BLaER1 (cell line): ENCODE measurements at regions not wholly inside any gene's neighbourhood (a gene's known extent, or its start where the extent isn't known, plus 50 kb on each side); places are given as distances from the start of the nearest gene placed in this dataset.

Experiments used
- H3K27ac ChIP-seq: shearing (Covaris generic); formaldehyde crosslinking; 2 replicates; pipeline ENCODE4 v1.8.1; 2022
- H3K27me3 ChIP-seq: shearing (Covaris generic); formaldehyde crosslinking; 2 replicates; pipeline ENCODE4 v1.8.1; 2022
- H3K36me3 ChIP-seq: shearing (Covaris generic); formaldehyde crosslinking; 2 replicates; pipeline ENCODE4 v1.8.1; 2022
- H3K4me1 ChIP-seq: shearing (Covaris generic); formaldehyde crosslinking; 2 replicates; pipeline ENCODE4 v1.8.1; 2022
- H3K4me2 ChIP-seq: shearing (Covaris generic); formaldehyde crosslinking; 2 replicates; pipeline ENCODE4 v1.8.1; 2022
- H3K4me3 ChIP-seq: shearing (Covaris generic); formaldehyde crosslinking; 2 replicates; pipeline ENCODE4 v1.8.1; 2022
- H3K9ac ChIP-seq: shearing (Covaris generic); formaldehyde crosslinking; 2 replicates; pipeline ENCODE4 v1.8.1; 2022
- H3K9me3 ChIP-seq: shearing (Covaris generic); formaldehyde crosslinking; 2 replicates; pipeline ENCODE4 v1.8.1; 2022
- H4K20me1 ChIP-seq: shearing (Covaris generic); formaldehyde crosslinking; 2 replicates; pipeline ENCODE4 v1.8.1; 2022
- Cebpa-rat ChIP-seq: shearing (Covaris generic); IDR thresholded peaks from 2 replicates; pipeline ENCODE4 v1.8.1; 2022

- Histone ChIP-seq H3K4me3 (no peak overlapping the region), H3K4me1 (peaks cover 13% of the 10 kb centered on the region), H3K27ac (no peak overlapping the region), H3K27me3 (no peaks in the 10 kb centered on the region), H3K36me3 (no peaks in the 10 kb centered on the region), H3K4me2 (0 out of 2 replicates have a peak overlapping the region, but pooled peaks have one; percentile 1), H4K20me1 (no peaks in the 10 kb centered on the region), H3K9me3 (no peaks in the 10 kb centered on the region; the same call in 1 of the 2 replicates), H3K9ac (no peak overlapping the region)
- TF ChIP-seq Cebpa-rat, result no peak
These were observed 329.4 kb upstream of the ZNF32 start for GRCh38 chr10:43978091-43978490.

- TF ChIP-seq Cebpa-rat, result no peak
- no peak overlapping the region for H3K4me3 ChIP-seq
These were observed 327.6 kb upstream of the ZNF32 start for GRCh38 chr10:43976292-43976691.

DNA sequence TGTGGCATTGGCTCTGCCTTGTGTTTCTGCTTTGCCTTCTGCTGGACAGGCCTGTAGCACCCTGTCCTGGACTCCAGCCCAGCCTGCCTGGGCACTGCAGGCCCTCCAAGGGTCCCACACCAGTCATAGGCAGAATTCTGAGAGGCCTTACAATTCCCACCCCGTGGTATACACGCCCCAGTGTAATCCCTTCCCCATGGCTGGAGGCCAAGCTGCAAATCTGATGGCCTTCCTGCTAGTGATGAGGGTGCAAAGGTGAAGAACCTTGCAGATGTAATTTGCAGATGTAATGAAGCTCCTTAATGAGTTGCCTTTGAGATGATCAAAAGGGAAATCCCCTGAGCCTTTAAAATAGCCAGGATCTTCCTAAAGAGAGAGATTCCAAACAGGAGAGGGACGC, 325.1 kb upstream of the ZNF32 start:
- no peak for TF ChIP-seq Cebpa-rat
- no peak overlapping the region for H3K9ac ChIP-seq
- no peak overlapping the region for H3K4me2 ChIP-seq
- H4K20me1 ChIP-seq, result no peaks in the 10 kb centered on the region
- H3K27me3 ChIP-seq, result 0 out of 2 replicates have a peak, but pooled peaks cover 2% of the 10 kb centered on the region
- no peak overlapping the region for H3K4me3 ChIP-seq
- H3K9me3 ChIP-seq, result no peaks in the 10 kb centered on the region; the same call in 1 of the 2 replicates
- no peak overlapping the region for H3K27ac ChIP-seq
- peaks cover 8% of the 10 kb centered on the region for H3K4me1 ChIP-seq
- no peaks in the 10 kb centered on the region for H3K36me3 ChIP-seq

More at GRCh38 chr10:43976292-43976691, 327.6 kb upstream of the ZNF32 start:
- H3K36me3 ChIP-seq, result no peaks in the 10 kb centered on the region
- H3K27ac ChIP-seq, result no peak overlapping the region
- no peak overlapping the region for H3K9ac ChIP-seq
- H3K9me3 ChIP-seq, result no peaks in the 10 kb centered on the region; the same call in 1 of the 2 replicates
- H4K20me1 ChIP-seq, result no peaks in the 10 kb centered on the region
- no peaks in the 10 kb centered on the region for H3K27me3 ChIP-seq
- H3K4me1 ChIP-seq, result peaks cover 13% of the 10 kb centered on the region
- no peak overlapping the region for H3K4me2 ChIP-seq

- no peak overlapping the region for H3K27ac ChIP-seq
- peaks cover 6% of the 10 kb centered on the region for H3K27me3 ChIP-seq
- H3K9ac ChIP-seq, result no peak overlapping the region
These were observed 324.4 kb upstream of the ZNF32 start for GRCh38 chr10:43972976-43973647.

GRCh38 chr10:43971981-43972380, 323.3 kb upstream of the ZNF32 start:
- peaks cover 5% of the 10 kb centered on the region; the same call in 1 of the 2 replicates for H4K20me1 ChIP-seq
- no peak overlapping the region for H3K4me2 ChIP-seq
- no peak for TF ChIP-seq Cebpa-rat
- H3K9me3 ChIP-seq, result no peaks in the 10 kb centered on the region; the same call in 1 of the 2 replicates
- no peak overlapping the region for H3K4me3 ChIP-seq
- H3K4me1 ChIP-seq, result no peaks in the 10 kb centered on the region
- H3K27ac ChIP-seq, result no peak overlapping the region
- no peaks in the 10 kb centered on the region for H3K36me3 ChIP-seq
- peaks cover 13% of the 10 kb centered on the region for H3K27me3 ChIP-seq
- H3K9ac ChIP-seq, result no peak overlapping the region

More at GRCh38 chr10:43972976-43973647, 324.4 kb upstream of the ZNF32 start:
- H3K4me3 ChIP-seq, result no peak overlapping the region
- TF ChIP-seq Cebpa-rat, result no peak
- no peaks in the 10 kb centered on the region; the same call in 1 of the 2 replicates for H3K9me3 ChIP-seq
- no peak overlapping the region for H3K4me2 ChIP-seq
- peaks cover 5% of the 10 kb centered on the region for H3K4me1 ChIP-seq
- H3K36me3 ChIP-seq, result no peaks in the 10 kb centered on the region
- H4K20me1 ChIP-seq, result peaks cover 1% of the 10 kb centered on the region; the same call in 1 of the 2 replicates

DNA sequence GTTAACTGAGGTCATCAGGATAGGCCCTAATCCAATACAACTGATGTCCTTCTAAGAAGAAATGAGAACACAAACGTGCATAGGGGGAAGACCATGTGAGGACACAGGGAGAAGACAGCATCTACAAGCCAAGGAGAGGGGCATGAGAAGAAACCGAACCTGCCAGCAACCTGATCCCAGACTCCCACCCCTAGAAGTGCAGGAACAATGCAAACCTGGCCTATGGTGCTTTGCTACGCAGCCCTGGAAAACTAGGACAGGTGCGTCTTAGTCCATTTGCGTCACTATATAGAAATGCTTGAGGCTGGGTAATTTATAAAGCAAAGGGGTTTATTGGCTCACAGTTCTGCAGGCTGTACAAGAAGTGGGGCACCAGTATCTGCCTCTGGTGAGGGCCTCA, 322.6 kb upstream of the ZNF32 start:
- H3K4me3 ChIP-seq, result no peak overlapping the region
- H4K20me1 ChIP-seq, result peaks cover 5% of the 10 kb centered on the region; the same call in 1 of the 2 replicates
- H3K4me1 ChIP-seq, result peaks cover 3% of the 10 kb centered on the region
- H3K27ac ChIP-seq, result no peak overlapping the region
- H3K9ac ChIP-seq, result no peak overlapping the region
- H3K36me3 ChIP-seq, result no peaks in the 10 kb centered on the region
- H3K9me3 ChIP-seq, result no peaks in the 10 kb centered on the region; the same call in 1 of the 2 replicates
- no peak overlapping the region for H3K4me2 ChIP-seq
- no peak for TF ChIP-seq Cebpa-rat
- peaks cover 19% of the 10 kb centered on the region for H3K27me3 ChIP-seq

- TF ChIP-seq Cebpa-rat, result no peak
- Histone ChIP-seq H4K20me1 (peaks cover 5% of the 10 kb centered on the region; the same call in 1 of the 2 replicates), H3K27ac (no peak overlapping the region), H3K4me1 (peaks cover 9% of the 10 kb centered on the region), H3K27me3 (peaks cover 19% of the 10 kb centered on the region), H3K9ac (no peak overlapping the region), H3K4me3 (no peak overlapping the region), H3K36me3 (no peaks in the 10 kb centered on the region), H3K4me2 (no peak overlapping the region), H3K9me3 (no peaks in the 10 kb centered on the region; the same call in 1 of the 2 replicates)
These were observed 322.0 kb upstream of the ZNF32 start for GRCh38 chr10:43970717-43971116.

DNA sequence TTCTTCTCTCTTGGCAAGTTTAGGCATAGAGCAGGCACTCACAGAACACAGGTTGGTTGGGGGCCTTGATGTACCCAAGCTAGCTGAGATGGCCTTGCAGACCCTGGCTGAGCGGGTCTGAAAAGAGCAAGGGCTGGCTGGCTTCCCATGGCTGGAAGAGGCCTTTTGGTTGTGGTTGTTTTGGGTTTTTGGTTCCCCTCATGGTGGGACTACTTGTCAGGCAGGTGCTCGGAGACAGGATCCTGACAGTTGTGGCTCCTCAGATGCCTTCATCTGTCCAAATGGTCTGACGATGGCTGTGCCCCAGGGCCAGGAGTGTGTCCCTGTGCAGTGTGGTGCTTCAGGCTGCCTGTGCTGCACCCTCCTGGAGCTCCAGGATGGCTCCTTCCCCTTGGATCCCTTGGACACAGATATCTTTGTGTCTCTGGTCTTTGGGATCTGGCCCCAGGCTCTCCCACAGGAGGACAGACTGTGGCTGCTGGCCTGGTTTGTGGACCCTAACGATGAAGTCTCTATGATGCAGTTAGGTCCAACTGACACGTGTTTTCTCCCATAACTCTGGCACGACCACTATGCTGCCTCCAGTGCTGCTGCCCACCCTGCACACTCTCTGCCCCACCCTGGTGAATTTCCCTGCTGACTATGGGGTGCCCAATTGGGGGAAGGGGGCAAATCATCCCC, 321.5 kb upstream of the ZNF32 start:
- no peak overlapping the region for H3K4me2 ChIP-seq
- H3K4me3 ChIP-seq, result no peak overlapping the region
- peaks cover 5% of the 10 kb centered on the region; the same call in 1 of the 2 replicates for H4K20me1 ChIP-seq
- H3K36me3 ChIP-seq, result no peaks in the 10 kb centered on the region
- no peak for TF ChIP-seq Cebpa-rat
- H3K9ac ChIP-seq, result no peak overlapping the region
- H3K4me1 ChIP-seq, result peaks cover 14% of the 10 kb centered on the region
- no peaks in the 10 kb centered on the region; the same call in 1 of the 2 replicates for H3K9me3 ChIP-seq
- peaks cover 19% of the 10 kb centered on the region for H3K27me3 ChIP-seq
- no peak overlapping the region for H3K27ac ChIP-seq

DNA sequence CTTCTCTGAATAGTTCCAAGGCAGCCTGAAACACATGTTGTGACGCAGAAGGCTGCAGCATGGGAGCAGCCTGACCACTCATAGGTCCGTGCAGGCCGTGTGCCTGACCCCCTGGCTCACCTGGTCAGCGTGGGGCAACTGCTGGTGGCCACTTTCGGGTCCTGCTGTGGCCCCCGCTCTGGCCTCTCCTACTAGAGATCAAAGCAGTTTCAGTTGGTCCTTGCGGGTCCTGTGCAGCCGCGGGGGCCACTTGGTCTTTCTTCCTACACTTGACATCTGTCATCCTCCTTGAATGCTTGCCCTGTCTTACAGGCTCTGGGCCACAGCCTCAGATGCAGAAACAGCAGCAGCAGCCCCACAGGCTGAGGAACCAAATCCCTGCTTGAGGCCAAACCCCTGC, 320.8 kb upstream of the ZNF32 start:
- no peak overlapping the region for H3K4me2 ChIP-seq
- no peaks in the 10 kb centered on the region for H3K36me3 ChIP-seq
- no peak overlapping the region for H3K4me3 ChIP-seq
- TF ChIP-seq Cebpa-rat, result no peak
- no peak overlapping the region for H3K9ac ChIP-seq
- peaks cover 5% of the 10 kb centered on the region; the same call in 1 of the 2 replicates for H4K20me1 ChIP-seq
- peaks cover 19% of the 10 kb centered on the region for H3K27me3 ChIP-seq
- H3K9me3 ChIP-seq, result no peaks in the 10 kb centered on the region; the same call in 1 of the 2 replicates
- peaks cover 21% of the 10 kb centered on the region for H3K4me1 ChIP-seq
- H3K27ac ChIP-seq, result no peak overlapping the region

GRCh38 chr10:43968961-43969360, 320.3 kb upstream of the ZNF32 start:
- Histone ChIP-seq H3K4me3 (no peak overlapping the region), H3K9me3 (no peaks in the 10 kb centered on the region), H3K4me2 (no peak overlapping the region), H3K4me1 (peaks cover 26% of the 10 kb centered on the region), H3K36me3 (no peaks in the 10 kb centered on the region), H3K27me3 (peaks cover 22% of the 10 kb centered on the region), H4K20me1 (peaks cover 5% of the 10 kb centered on the region; the same call in 1 of the 2 replicates), H3K27ac (no peak overlapping the region), H3K9ac (no peak overlapping the region)
- TF ChIP-seq Cebpa-rat, result no peak
